GM12878 (cell line): ENCODE measurements at regions not wholly inside any gene's neighbourhood (a gene's known extent, or its start where the extent isn't known, plus 50 kb on each side); places are given as distances from the start of the nearest gene placed in this dataset.

Experiments
- CBX5 ChIP-seq: sonication (generic); IDR thresholded peaks from 2 replicates; pipeline ENCODE4 v1.6.1; 2016; ENCODE audit warnings: low read depth, moderate library complexity, mild to moderate bottlenecking, inconsistent platforms
- NFIC ChIP-seq: IDR thresholded peaks from 2 replicates; pipeline ENCODE4 v1.6.1; 2012; ENCODE audit warnings: low read depth, mild to moderate bottlenecking, inconsistent platforms, low read length, moderate library complexity
- PKNOX1 ChIP-seq: fragments of 450-650 bp; IDR thresholded peaks from 2 replicates; pipeline ENCODE4 v1.6.1; 2016; ENCODE audit warnings: mild to moderate bottlenecking
- STAT3 ChIP-seq: IDR thresholded peaks from 2 replicates; pipeline ENCODE4 v1.6.1; 2011; ENCODE audit warnings: low read depth, low read length, improper control_type of control experiment
- TARDBP ChIP-seq: IDR thresholded peaks from 2 replicates; pipeline ENCODE4 v1.6.1; 2016; ENCODE audit warnings: borderline replicate concordance
- TBL1XR1 ChIP-seq: IDR thresholded peaks from 2 replicates; pipeline ENCODE4 v1.6.1; 2012; ENCODE audit warnings: low read depth, low read length, improper control_type of control experiment
- TF ChIP-seq, protein P1 (sequence below): IDR thresholded peaks from 2 replicates; pipeline ENCODE4 v1.6.1; 2011; ENCODE audit warnings: low read depth, low read length, improper control_type of control experiment, borderline replicate concordance
- TF ChIP-seq, protein P2 (sequence below): fragments of 450-650 bp; IDR thresholded peaks from 2 replicates; pipeline ENCODE4 v1.6.1; 2018; ENCODE audit warnings: borderline replicate concordance, mild to moderate bottlenecking; ENCODE audit not compliant: partially characterized antibody

GRCh38 chr17:77437017-77437416 lies 296.2 kb downstream of the SEC14L1 start:
- TF ChIP-seq NFIC (no peak), TBL1XR1 (no peak), CBX5 (no peak), STAT3 (no peak), PKNOX1 (no peak), TARDBP (no peak)
- TF ChIP-seq, protein P1, sequence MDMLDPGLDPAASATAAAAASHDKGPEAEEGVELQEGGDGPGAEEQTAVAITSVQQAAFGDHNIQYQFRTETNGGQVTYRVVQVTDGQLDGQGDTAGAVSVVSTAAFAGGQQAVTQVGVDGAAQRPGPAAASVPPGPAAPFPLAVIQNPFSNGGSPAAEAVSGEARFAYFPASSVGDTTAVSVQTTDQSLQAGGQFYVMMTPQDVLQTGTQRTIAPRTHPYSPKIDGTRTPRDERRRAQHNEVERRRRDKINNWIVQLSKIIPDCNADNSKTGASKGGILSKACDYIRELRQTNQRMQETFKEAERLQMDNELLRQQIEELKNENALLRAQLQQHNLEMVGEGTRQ, result no peak
- TF ChIP-seq, protein P2, sequence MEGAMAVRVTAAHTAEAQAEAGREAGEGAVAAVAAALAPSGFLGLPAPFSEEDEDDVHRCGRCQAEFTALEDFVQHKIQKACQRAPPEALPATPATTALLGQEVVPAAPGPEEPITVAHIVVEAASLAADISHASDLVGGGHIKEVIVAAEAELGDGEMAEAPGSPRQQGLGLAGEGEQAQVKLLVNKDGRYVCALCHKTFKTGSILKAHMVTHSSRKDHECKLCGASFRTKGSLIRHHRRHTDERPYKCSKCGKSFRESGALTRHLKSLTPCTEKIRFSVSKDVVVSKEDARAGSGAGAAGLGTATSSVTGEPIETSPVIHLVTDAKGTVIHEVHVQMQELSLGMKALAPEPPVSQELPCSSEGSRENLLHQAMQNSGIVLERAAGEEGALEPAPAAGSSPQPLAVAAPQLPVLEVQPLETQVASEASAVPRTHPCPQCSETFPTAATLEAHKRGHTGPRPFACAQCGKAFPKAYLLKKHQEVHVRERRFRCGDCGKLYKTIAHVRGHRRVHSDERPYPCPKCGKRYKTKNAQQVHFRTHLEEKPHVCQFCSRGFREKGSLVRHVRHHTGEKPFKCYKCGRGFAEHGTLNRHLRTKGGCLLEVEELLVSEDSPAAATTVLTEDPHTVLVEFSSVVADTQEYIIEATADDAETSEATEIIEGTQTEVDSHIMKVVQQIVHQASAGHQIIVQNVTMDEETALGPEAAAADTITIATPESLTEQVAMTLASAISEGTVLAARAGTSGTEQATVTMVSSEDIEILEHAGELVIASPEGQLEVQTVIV, result no peak
